Peyer's patch (tissue), 4 donors: ENCODE measurements at regions not wholly inside any gene's neighbourhood (a gene's known extent, or its start where the extent isn't known, plus 50 kb on each side); places are given as distances from the start of the nearest gene placed in this dataset.

Experiments used
- DNase-seq, 3 donors: peaks; one replicate each; pipeline ENCODE4 v3.0.0-alpha.2; 2017 to 2019
- H3K27ac ChIP-seq, 4 donors: fragments of 200-600 bp; sonication (generic); one replicate each; pipeline ENCODE4 v1.5.1; 2016 to 2019
- H3K27me3 ChIP-seq, 2 donors: fragments of 200-600 bp; sonication (generic); one replicate each; pipeline ENCODE4 v1.5.1; 2019
- H3K36me3 ChIP-seq, 3 donors: fragments of 200-600 bp; sonication (generic); one replicate each; pipeline ENCODE4 v1.5.1; 2016 to 2019
- H3K4me1 ChIP-seq, 4 donors: fragments of 200-600 bp; sonication (generic); one replicate each; pipeline ENCODE4 v1.5.1; 2016 to 2019
- H3K4me3 ChIP-seq, 4 donors: fragments of 200-600 bp; sonication (generic); 1 replicate in 3 of 4; 2 replicates in 1 of 4; pipeline ENCODE4 v1.5.1; 2016 to 2019; ENCODE audit warnings: mild to moderate bottlenecking in 1 of 4
- H3K9me3 ChIP-seq, 4 donors: fragments of 200-600 bp; sonication (generic); one replicate each; pipeline ENCODE4 v1.5.1; 2016 to 2019; ENCODE audit warnings: mild to moderate bottlenecking in 1 of 4
- POLR2A ChIP-seq, 2 donors: fragments of 450-650 bp; IDR thresholded peaks; one replicate each; pipeline ENCODE4 v1.5.1; 2017; ENCODE audit warnings: antibody characterized with exemption in 2 of 2, mild to moderate bottlenecking in 2 of 2, moderate library complexity in 2 of 2
- TF ChIP-seq, protein P1 (sequence below), 6 experiments: fragments of 450-650 bp in 4 of 6; fragments of 200-600 bp in 2 of 6; sonication (generic) in 1 of 6; IDR thresholded peaks; one replicate each; pipeline ENCODE4 v1.5.1; 2017 to 2019; ENCODE audit warnings: antibody characterized with exemption in 6 of 6, mild to moderate bottlenecking in 3 of 6, moderate library complexity in 1 of 6

DNA sequence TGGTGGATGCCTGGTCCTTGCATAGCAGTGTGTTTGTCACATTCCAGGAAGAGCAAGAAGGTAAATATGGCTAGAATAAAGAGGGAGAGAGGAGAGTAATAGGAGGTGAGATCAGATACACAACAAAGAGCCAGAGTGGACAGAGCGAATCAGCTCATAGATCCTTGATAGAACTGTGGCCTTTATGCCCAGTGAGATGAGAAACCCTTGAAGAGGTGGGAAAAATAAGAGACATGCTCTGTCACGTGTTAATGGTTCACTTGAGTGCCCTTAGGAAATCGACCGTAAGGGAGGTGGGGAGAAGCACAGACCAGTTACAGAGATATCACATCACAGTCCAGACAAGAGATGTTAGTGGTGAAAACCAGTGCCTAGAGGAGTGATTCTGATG, 84.7 kb upstream of the RAB27B start:
- H3K9me3 ChIP-seq = no peaks in the 10 kb centered on the region
- no peak for DNase-seq
- TF ChIP-seq, protein P1, sequence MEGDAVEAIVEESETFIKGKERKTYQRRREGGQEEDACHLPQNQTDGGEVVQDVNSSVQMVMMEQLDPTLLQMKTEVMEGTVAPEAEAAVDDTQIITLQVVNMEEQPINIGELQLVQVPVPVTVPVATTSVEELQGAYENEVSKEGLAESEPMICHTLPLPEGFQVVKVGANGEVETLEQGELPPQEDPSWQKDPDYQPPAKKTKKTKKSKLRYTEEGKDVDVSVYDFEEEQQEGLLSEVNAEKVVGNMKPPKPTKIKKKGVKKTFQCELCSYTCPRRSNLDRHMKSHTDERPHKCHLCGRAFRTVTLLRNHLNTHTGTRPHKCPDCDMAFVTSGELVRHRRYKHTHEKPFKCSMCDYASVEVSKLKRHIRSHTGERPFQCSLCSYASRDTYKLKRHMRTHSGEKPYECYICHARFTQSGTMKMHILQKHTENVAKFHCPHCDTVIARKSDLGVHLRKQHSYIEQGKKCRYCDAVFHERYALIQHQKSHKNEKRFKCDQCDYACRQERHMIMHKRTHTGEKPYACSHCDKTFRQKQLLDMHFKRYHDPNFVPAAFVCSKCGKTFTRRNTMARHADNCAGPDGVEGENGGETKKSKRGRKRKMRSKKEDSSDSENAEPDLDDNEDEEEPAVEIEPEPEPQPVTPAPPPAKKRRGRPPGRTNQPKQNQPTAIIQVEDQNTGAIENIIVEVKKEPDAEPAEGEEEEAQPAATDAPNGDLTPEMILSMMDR (IDR thresholded peaks at IDR 0.05) = no peak
- no peak for TF ChIP-seq POLR2A (IDR thresholded peaks at IDR 0.05)

DNA sequence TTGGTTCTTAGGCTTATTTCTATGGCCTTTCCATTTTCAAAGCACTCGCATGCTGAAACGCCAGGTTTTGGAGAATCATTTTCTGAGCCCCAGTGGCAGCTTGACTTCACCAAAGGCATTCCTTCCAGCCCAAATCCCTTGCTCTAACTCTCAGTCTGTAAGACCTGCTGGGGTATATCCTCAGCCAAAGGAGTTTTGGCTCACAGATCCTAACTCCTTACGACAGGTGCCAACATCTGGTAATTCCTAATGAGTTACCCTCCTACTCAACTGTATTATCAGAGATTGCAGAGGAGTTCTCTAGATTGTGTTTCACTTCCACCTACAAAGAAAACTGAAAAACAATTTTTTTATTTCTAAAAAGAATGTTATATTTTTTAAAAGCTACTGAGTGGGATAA, 79.0 kb upstream of the RAB27B start:
- no peak for TF ChIP-seq POLR2A (IDR thresholded peaks at IDR 0.05)
- TF ChIP-seq, protein P1 (IDR thresholded peaks at IDR 0.05) = no peak
- Histone ChIP-seq H3K9me3 (no peaks in the 10 kb centered on the region), H3K27me3 (no peaks in the 10 kb centered on the region), H3K36me3 (no peaks in the 10 kb centered on the region), H3K4me3 (no peak overlapping the region), H3K4me1 (no peaks in the 10 kb centered on the region), H3K27ac (no peak overlapping the region)
- DNase-seq = no peak

More for the DNA sequence above, 84.7 kb upstream of the RAB27B start:
- Histone ChIP-seq H3K4me1 (no peaks in the 10 kb centered on the region), H3K27ac (no peak overlapping the region), H3K36me3 (no peaks in the 10 kb centered on the region), H3K27me3 (no peaks in the 10 kb centered on the region), H3K4me3 (no peak overlapping the region)

DNA sequence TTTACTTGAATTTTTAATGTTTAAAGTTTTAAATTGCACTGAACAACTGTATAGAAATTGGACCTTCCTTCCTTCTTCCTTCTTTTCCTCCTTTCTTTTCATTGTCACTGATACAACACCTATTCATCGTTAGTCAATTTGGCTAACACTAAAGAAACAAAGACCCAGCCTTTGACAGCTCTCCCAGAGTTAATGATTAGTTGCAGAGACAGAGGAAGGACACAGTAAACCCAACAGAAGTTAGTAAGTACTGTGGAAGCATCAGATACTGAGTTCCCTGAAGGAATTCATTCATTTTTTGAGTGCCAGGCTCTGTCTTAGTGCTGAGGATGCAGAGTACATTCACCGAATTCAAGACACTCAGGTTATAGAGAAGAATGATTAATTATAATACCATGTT, 77.9 kb upstream of the RAB27B start:
- DNase-seq = no peak
- Histone ChIP-seq H3K4me3 (no peak overlapping the region), H3K36me3 (no peaks in the 10 kb centered on the region), H3K27me3 (no peaks in the 10 kb centered on the region), H3K9me3 (no peaks in the 10 kb centered on the region), H3K4me1 (no peaks in the 10 kb centered on the region), H3K27ac (no peak overlapping the region)
- no peak for TF ChIP-seq POLR2A (IDR thresholded peaks at IDR 0.05)
- TF ChIP-seq, protein P1 (IDR thresholded peaks at IDR 0.05) = no peak

DNA sequence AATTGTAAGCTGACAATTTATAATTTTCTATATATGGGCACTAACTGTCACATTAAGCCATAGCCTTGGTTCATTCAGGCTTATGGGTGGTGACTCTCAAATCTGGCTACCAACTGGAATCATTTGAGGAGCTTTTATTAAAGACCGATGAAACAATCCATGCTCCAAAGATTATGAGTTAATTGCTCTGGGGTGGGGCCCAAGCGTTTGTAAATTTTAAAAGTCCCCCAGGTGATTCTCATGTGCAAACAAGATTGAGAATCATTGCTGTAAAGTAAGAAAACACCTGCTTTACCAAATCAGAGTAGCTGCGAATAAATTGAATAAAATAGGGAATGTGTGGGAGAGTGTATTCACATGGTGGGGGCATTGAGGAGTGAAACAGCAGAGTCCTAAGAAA, 76.1 kb upstream of the RAB27B start:
- TF ChIP-seq POLR2A (IDR thresholded peaks at IDR 0.05) = no peak
- TF ChIP-seq, protein P1 (IDR thresholded peaks at IDR 0.05) = no peak
- H3K27me3 ChIP-seq = no peaks in the 10 kb centered on the region
- no peaks in the 10 kb centered on the region for H3K4me1 ChIP-seq
- no peak for DNase-seq
- H3K36me3 ChIP-seq = no peaks in the 10 kb centered on the region
- H3K27ac ChIP-seq = no peak overlapping the region
- no peaks in the 10 kb centered on the region for H3K9me3 ChIP-seq
- H3K4me3 ChIP-seq = no peak overlapping the region

DNA sequence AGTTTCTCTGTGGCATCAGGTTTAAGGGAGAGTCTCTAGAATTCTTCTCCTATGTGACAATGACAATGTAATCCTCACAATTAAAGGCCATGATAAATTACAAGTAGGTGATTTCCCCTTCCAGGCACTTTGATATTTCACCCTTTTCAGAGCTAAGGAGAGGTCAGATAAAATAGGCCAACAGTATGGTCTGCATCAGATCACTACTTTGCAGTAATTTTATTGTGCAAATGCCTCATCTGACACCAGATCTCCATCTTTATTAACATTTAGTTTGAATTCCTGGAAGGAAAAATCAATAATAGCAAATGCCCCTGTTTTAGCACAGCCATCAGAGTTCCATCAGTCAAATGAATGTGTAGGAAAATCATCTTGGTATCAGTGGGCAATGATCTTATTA, 72.8 kb upstream of the RAB27B start:
- Histone ChIP-seq H3K27ac (no peak overlapping the region), H3K9me3 (no peaks in the 10 kb centered on the region), H3K36me3 (no peaks in the 10 kb centered on the region), H3K4me1 (no peaks in the 10 kb centered on the region), H3K27me3 (no peaks in the 10 kb centered on the region), H3K4me3 (no peak overlapping the region)
- no peak for DNase-seq
- TF ChIP-seq, protein P1 (IDR thresholded peaks at IDR 0.05) = no peak
- no peak for TF ChIP-seq POLR2A (IDR thresholded peaks at IDR 0.05)

DNA sequence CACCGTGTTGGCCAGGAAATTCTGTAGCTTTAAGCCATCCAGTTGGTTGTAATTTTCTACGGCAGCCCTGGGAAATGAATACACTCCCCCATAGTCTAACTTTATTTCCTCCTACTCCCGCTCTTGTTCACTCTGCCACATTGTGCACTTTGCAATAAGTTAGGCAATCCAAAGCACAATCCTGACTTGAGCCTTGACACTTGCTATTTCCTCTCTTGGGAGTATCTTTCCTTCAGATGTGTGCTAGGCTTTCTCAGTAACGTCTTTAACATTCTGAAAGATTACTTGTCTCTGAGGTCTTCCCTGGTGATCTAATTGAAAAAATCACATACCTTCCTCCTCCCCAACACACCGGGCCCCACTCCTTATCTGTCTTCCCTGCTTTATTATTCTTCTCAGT, 65.9 kb upstream of the RAB27B start:
- TF ChIP-seq, protein P1 (IDR thresholded peaks at IDR 0.05) = no peak
- TF ChIP-seq POLR2A (IDR thresholded peaks at IDR 0.05) = no peak
- no peaks in the 10 kb centered on the region for H3K36me3 ChIP-seq
- H3K9me3 ChIP-seq = no peaks in the 10 kb centered on the region
- no peak overlapping the region for H3K4me3 ChIP-seq
- no peak for DNase-seq
- H3K4me1 ChIP-seq = no peaks in the 10 kb centered on the region
- H3K27ac ChIP-seq = no peak overlapping the region
- no peaks in the 10 kb centered on the region for H3K27me3 ChIP-seq
